HS-27A (cell line): ENCODE measurements at regions not wholly inside any gene's neighbourhood (a gene's known extent, or its start where the extent isn't known, plus 50 kb on each side); places are given as distances from the start of the nearest gene placed in this dataset.
"Not testable (repeated sequence)": the region's sequence is repeated elsewhere in the genome, so short reads cannot be mapped to it uniquely, and the experiment has no call there.

Source experiments
- DNase-seq: peaks from one replicate; pipeline ENCODE4 v3.0.0-alpha.2; 2012; ENCODE audit warnings: low read depth, missing footprints

- not testable (repeated sequence) for DNase-seq
These were observed 156.5 kb upstream of the CCNG1 start for GRCh38 chr5:163280897-163281296.

DNA sequence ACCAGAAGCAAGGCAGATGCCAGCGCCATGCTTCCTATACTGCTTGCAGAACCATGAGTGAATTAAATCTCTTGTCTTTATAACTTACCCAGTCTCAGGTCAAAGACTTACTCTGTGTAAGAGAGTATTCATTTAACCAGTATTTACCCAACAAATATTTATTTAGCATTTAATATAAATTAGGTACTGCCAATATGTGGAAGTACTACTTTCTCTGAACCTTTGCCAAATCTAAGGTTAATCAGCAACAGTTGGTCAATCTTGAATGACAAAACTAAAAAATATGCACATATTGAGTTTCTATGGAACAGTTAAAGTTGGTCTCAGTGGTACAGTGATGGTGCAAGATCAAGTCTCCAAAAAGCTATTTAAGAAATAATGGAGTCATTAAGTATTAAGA, 155.9 kb upstream of the CCNG1 start:
- no peak for DNase-seq

DNA sequence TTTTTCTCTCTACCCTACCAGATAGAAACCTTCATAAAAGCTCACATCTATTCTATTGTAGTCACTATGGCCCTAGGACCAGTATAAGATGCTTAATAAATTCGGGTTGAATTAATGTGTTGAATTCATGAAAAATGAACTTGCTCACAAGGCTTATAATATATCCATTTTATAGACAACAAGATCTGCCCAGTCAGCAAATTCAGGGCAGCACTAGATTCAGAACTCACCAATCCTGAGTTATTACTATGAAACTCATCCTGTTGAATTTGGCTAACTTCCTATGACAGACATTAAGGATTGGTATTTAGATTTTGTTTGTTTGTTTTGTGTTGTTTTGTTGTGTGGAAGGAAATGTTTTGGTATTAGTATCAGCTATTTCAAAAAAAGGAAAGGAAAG, 143.6 kb upstream of the CCNG1 start:
- no peak for DNase-seq

DNA sequence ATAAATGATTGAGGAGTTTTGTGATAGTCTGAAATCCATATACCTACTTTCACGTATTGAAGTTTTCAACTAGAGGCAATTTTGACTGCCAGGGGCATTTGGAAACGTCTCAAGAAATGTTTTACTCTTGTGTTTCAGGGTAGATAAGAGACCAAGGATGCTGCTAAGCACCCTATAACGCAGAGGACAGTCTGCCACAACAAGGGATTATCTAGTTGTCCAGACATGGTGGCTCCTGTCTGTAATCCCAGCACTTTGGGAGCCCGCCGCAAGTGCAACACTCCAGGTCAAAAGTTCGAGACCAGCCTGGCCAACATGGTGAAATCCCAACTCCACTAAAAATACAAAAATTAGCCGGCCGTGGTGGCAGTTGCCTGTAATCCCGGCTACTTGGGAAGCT, 133.7 kb upstream of the CCNG1 start:
- DNase-seq, result no peak

- DNase-seq, result no peak
These were observed 131.7 kb upstream of the CCNG1 start for GRCh38 chr5:163305655-163306054.

DNA sequence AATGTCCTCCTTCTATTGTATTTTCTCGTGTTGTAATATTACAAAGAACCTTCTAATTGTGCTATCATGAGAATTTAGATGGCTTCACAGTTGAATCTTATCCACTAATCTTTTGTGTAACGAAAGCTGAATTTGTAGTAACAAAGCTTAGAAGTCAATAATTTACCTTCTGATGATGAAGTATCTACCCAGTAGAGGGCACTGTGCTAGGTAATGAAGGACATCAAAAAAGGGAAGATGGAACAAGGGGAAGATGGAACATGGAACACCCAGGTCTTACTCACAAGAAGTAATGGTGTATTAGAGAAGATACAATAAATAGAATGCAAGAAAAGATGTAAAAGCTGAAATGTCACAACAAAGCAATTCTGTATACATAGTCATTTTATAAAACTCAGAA, 131.0 kb upstream of the CCNG1 start:
- no peak for DNase-seq

GRCh38 chr5:163309914-163310313, 127.5 kb upstream of the CCNG1 start:
- DNase-seq, result no peak

GRCh38 chr5:163310997-163311396, 126.4 kb upstream of the CCNG1 start:
- DNase-seq, result no peak

- no peak for DNase-seq
These were observed 124.8 kb upstream of the CCNG1 start for GRCh38 chr5:163312598-163312997.

GRCh38 chr5:163313049-163313448, 124.3 kb upstream of the CCNG1 start:
- DNase-seq, result not testable (repeated sequence)

- not testable (repeated sequence) for DNase-seq
These were observed 121.0 kb upstream of the CCNG1 start for GRCh38 chr5:163316374-163316773.

- no peak for DNase-seq
These were observed 118.7 kb upstream of the CCNG1 start for GRCh38 chr5:163318707-163319106.

GRCh38 chr5:163321511-163321910, 115.9 kb upstream of the CCNG1 start:
- DNase-seq, result no peak

- no peak for DNase-seq
These were observed 106.4 kb upstream of the CCNG1 start for GRCh38 chr5:163330723-163331668.

DNA sequence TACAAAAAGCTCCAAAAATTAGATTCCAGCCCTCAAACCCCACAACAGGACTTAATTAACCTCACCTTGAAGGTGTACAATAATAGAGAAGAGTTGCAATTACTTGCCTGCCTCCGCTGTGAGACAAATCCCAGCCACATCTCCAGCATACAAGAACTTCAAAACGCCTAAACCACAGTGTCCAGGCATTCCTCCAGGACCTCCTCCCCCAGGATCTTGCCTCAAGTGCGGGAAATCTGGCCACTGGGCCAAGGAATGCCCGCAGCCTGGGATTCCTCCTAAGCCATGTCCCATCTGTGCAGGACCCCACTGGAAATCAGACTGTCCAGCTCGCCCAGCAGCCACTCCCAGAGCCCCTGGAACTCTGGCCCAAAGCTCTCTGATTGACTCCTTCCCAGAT, 101.3 kb upstream of the CCNG1 start:
- DNase-seq, result not testable (repeated sequence)

GRCh38 chr5:163339148-163339547, 98.2 kb upstream of the CCNG1 start:
- DNase-seq, result no peak

- DNase-seq, result not testable (repeated sequence)
These were observed 97.0 kb upstream of the CCNG1 start for GRCh38 chr5:163340378-163340777.

- no peak for DNase-seq
These were observed 95.1 kb upstream of the CCNG1 start for GRCh38 chr5:163342306-163342705.

- DNase-seq, result no peak
These were observed 92.2 kb upstream of the CCNG1 start for GRCh38 chr5:163345216-163345615.

GRCh38 chr5:163347671-163348070, 89.7 kb upstream of the CCNG1 start:
- peak; percentile 4 for DNase-seq

DNA sequence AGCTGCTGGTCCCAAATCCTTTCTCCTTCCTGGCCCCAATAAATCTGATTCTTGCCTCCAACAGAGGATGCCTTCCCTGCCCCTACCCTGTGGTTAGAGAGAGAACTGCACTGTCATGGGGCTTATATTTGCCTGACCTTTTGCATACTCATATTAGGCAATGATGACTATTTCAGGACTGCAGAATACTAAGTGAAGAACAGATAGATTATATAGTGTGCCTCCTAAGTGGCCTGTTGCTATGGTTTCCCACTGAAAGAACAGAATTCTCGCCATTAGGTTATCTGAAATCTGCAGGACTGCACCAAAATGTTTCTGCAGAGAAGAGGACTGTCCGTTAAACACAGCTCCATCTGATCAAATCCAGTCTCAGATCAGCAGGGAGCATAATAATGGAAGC, 87.3 kb upstream of the CCNG1 start:
- DNase-seq, result no peak

- no peak for DNase-seq
These were observed 84.9 kb upstream of the CCNG1 start for GRCh38 chr5:163352531-163352930.

- DNase-seq, result not testable (repeated sequence)
These were observed 81.6 kb upstream of the CCNG1 start for GRCh38 chr5:163355811-163356210.

GRCh38 chr5:163357636-163358035, 79.8 kb upstream of the CCNG1 start:
- no peak for DNase-seq
